Mucosa of descending colon (tissue), 3 donors: ENCODE measurements at regions not wholly inside any gene's neighbourhood (a gene's known extent, or its start where the extent isn't known, plus 50 kb on each side); places are given as distances from the start of the nearest gene placed in this dataset.

ENCODE experiments used
- ATAC-seq: fragments of 200-7000 bp; cut with Tn5 transposase; one replicate; pipeline ENCODE4 v1.9.1; 2020; ENCODE audit warnings: mild to moderate bottlenecking, moderate library complexity
- DNase-seq, 3 donors: peaks; one replicate each; pipeline ENCODE4 v3.0.0-alpha.2; 2020
- H3K36me3 ChIP-seq: fragments of 200-600 bp; one replicate; pipeline ENCODE4 v1.8.0; 2021; ENCODE audit warnings: low read depth, mild to moderate bottlenecking
- H3K4me1 ChIP-seq: fragments of 200-600 bp; one replicate; pipeline ENCODE4 v1.8.0; 2021; ENCODE audit warnings: low read depth, mild to moderate bottlenecking
- H3K4me3 ChIP-seq: fragments of 200-600 bp; one replicate; pipeline ENCODE4 v1.8.0; 2021; ENCODE audit warnings: mild to moderate bottlenecking
- H3K9me3 ChIP-seq: fragments of 200-600 bp; one replicate; pipeline ENCODE4 v1.8.0; 2021; ENCODE audit warnings: mild to moderate bottlenecking
- CTCF ChIP-seq: fragments of 200-600 bp; IDR thresholded peaks from one replicate; pipeline ENCODE4 v1.8.0; 2022; ENCODE audit warnings: antibody characterized with exemption, mild to moderate bottlenecking
- intact Hi-C, 2 donors: fragments of 100-400 bp; cut with DNase I in 1 of 2; cut with micrococcal nuclease in 1 of 2; formaldehyde crosslinking; loops; one replicate each; pipeline versions ENCODE4 v1.11.0 to v1.11.1; 2022; cut with DNase I, micrococcal nuclease
- donor health status: DM: no; HTN: no; CAD: no; lungs with moderate emphysema.
- donor health status: DM: no; HTN: no; CAD: no.
- donor health status: DM: no; HTN: yes; CAD: no.

GRCh38 chr10:127610816-127611215 lies 61.7 kb downstream of the NPS start:
- no peaks in the 10 kb centered on the region for H3K36me3 ChIP-seq
- intact Hi-C loops: no loop called here
- H3K4me1 ChIP-seq: no peaks in the 10 kb centered on the region
- TF ChIP-seq CTCF: no peak
- H3K4me3 ChIP-seq: no peak overlapping the region
- ATAC-seq (no peak), DNase-seq (no peak)
- H3K9me3 ChIP-seq: no peaks in the 10 kb centered on the region

GRCh38 chr10:127614484-127615017 lies 65.4 kb downstream of the NPS start:
- no peak for TF ChIP-seq CTCF
- no peak for ATAC-seq
- H3K4me1 ChIP-seq: no peaks in the 10 kb centered on the region
- no peak overlapping the region for H3K4me3 ChIP-seq
- no peaks in the 10 kb centered on the region for H3K36me3 ChIP-seq
- H3K9me3 ChIP-seq: no peaks in the 10 kb centered on the region
- intact Hi-C loops: no loop called here
- no peak for DNase-seq

- no peak for TF ChIP-seq CTCF
- ATAC-seq: no peak
- no peaks in the 10 kb centered on the region for H3K36me3 ChIP-seq
- intact Hi-C loops: no loop called here
- no peak overlapping the region for H3K4me3 ChIP-seq
- H3K4me1 ChIP-seq: no peaks in the 10 kb centered on the region
- no peak for DNase-seq
- H3K9me3 ChIP-seq: no peaks in the 10 kb centered on the region
Measured at GRCh38 chr10:127618797-127619196, 69.7 kb downstream of the NPS start.

GRCh38 chr10:127619546-127620325 lies 70.6 kb downstream of the NPS start:
- H3K4me1 ChIP-seq: no peaks in the 10 kb centered on the region
- no peak for ATAC-seq
- H3K9me3 ChIP-seq: no peaks in the 10 kb centered on the region
- H3K4me3 ChIP-seq: no peak overlapping the region
- intact Hi-C loops: no loop called here
- no peaks in the 10 kb centered on the region for H3K36me3 ChIP-seq
- no peak for DNase-seq
- TF ChIP-seq CTCF: no peak

GRCh38 chr10:127635882-127636281 lies 86.8 kb downstream of the NPS start:
- intact Hi-C loops: no loop called here
- DNase-seq: no peak
- ATAC-seq: no peak
- no peaks in the 10 kb centered on the region for H3K36me3 ChIP-seq
- peaks cover 18% of the 10 kb centered on the region for H3K9me3 ChIP-seq
- TF ChIP-seq CTCF: no peak
- H3K4me3 ChIP-seq: no peak overlapping the region
- H3K4me1 ChIP-seq: no peaks in the 10 kb centered on the region
